Mesendoderm (in vitro differentiated cells): ENCODE measurements at regions not wholly inside any gene's neighbourhood (a gene's known extent, or its start where the extent isn't known, plus 50 kb on each side); places are given as distances from the start of the nearest gene placed in this dataset.

Experiments
- DNase-seq: peaks from one replicate; pipeline ENCODE4 v3.0.0; 2013
- H2AK5ac ChIP-seq: 2 replicates; pipeline ENCODE4 v1.6.1; 2013; ENCODE audit warnings: low read length, inconsistent platforms
- H2BK120ac ChIP-seq: 2 replicates; pipeline ENCODE4 v1.6.1; 2013; ENCODE audit warnings: low read depth, mild to moderate bottlenecking, low read length, moderate library complexity, mixed read lengths
- H2BK15ac ChIP-seq: replicated peaks from 2 replicates; pipeline ENCODE4 v1.6.1; 2013; ENCODE audit warnings: low read depth, mild to moderate bottlenecking, moderate library complexity
- H2BK5ac ChIP-seq: 2 replicates; pipeline ENCODE4 v1.6.1; 2013; ENCODE audit warnings: low read length, inconsistent platforms
- H3K18ac ChIP-seq: 2 replicates; pipeline ENCODE4 v1.6.1; 2013; ENCODE audit warnings: mild to moderate bottlenecking, low read length, mixed read lengths
- H3K23ac ChIP-seq: one replicate; pipeline ENCODE4 v1.6.1; 2013; ENCODE audit warnings: low read length
- H3K27ac ChIP-seq: 2 replicates; pipeline ENCODE4 v1.5.1; 2013; ENCODE audit warnings: low read depth, mild to moderate bottlenecking, inconsistent platforms, low read length, moderate library complexity
- H3K27me3 ChIP-seq: 2 replicates; pipeline ENCODE4 v1.6.1; 2013; ENCODE audit warnings: low read length, control low read depth, mild to moderate bottlenecking, inconsistent platforms; ENCODE audit not compliant: insufficient read depth, poor library complexity
- H3K36me3 ChIP-seq: 2 replicates; pipeline ENCODE4 v1.6.1; 2013; ENCODE audit warnings: low read length, inconsistent platforms; ENCODE audit not compliant: control insufficient read depth, insufficient read depth
- H3K4ac ChIP-seq: one replicate; pipeline ENCODE4 v1.6.1; 2013; ENCODE audit warnings: low read depth, mild to moderate bottlenecking, low read length, moderate library complexity
- H3K4me1 ChIP-seq: 2 replicates; pipeline ENCODE4 v1.6.1; 2013; ENCODE audit warnings: low read depth, low read length, inconsistent platforms; ENCODE audit not compliant: control insufficient read depth
- H3K4me2 ChIP-seq: 2 replicates; pipeline ENCODE4 v1.6.1; 2013; ENCODE audit warnings: low read length
- H3K4me3 ChIP-seq: 2 replicates; pipeline ENCODE4 v1.5.1; 2013; ENCODE audit warnings: mild to moderate bottlenecking, low read length
- H3K56ac ChIP-seq: one replicate; pipeline ENCODE4 v1.6.1; 2013; ENCODE audit warnings: low read length
- H3K79me1 ChIP-seq: 2 replicates; pipeline ENCODE4 v1.6.1; 2013; ENCODE audit warnings: low read length, inconsistent platforms
- H3K79me2 ChIP-seq: 2 replicates; pipeline ENCODE4 v1.6.1; 2013; ENCODE audit warnings: mild to moderate bottlenecking, low read length; ENCODE audit not compliant: control insufficient read depth, insufficient read depth
- H3K9ac ChIP-seq: 2 replicates; pipeline ENCODE4 v1.6.1; 2013; ENCODE audit warnings: low read length, inconsistent platforms
- H4K5ac ChIP-seq: one replicate; pipeline ENCODE4 v1.6.1; 2013; ENCODE audit warnings: low read length
- H4K8ac ChIP-seq: one replicate; pipeline ENCODE4 v1.6.1; 2013; ENCODE audit warnings: low read depth, mild to moderate bottlenecking, control low read depth, low read length, moderate library complexity
- WGBS: extraction: QIAGEN DNeasy Blood & Tissue Kit; methylation state at CpG from one replicate; pipeline ENCODE4 v1.1.7; 2013; ENCODE audit warnings: low lambda C conversion rate, missing lambda C conversion rate; ENCODE audit not compliant: insufficient coverage; ENCODE audit errors: extremely low coverage; 5-methylcytosine and 5-hydroxymethylcytosine counted together

- Histone ChIP-seq H3K9ac (no peak overlapping the region), H3K36me3 (no peaks in the 10 kb centered on the region), H4K5ac (no peak overlapping the region), H2BK5ac (no peak overlapping the region), H3K79me2 (no peaks in the 10 kb centered on the region), H2AK5ac (no peak overlapping the region), H3K79me1 (no peaks in the 10 kb centered on the region), H3K56ac (no peak overlapping the region), H3K27me3 (no peaks in the 10 kb centered on the region), H3K4me3 (no peak overlapping the region), H3K4me2 (no peak overlapping the region), H3K4ac (no peak overlapping the region), H3K18ac (no peak overlapping the region), H3K4me1 (no peaks in the 10 kb centered on the region), H2BK120ac (no peak overlapping the region), H3K23ac (no peak overlapping the region), H4K8ac (no peak overlapping the region), H2BK15ac (no peak overlapping the region), H3K27ac (no peak overlapping the region)
- WGBS = no CpG with 5 or more reads among the region's 1 CpG
- no peak for DNase-seq
Measured at GRCh38 chr1:170303034-170303433, 157.3 kb downstream of the NTMT2 start.

- no CpG with 5 or more reads among the region's 2 CpGs for WGBS
Measured at GRCh38 chr1:170305777-170306512, 160.2 kb downstream of the NTMT2 start.

GRCh38 chr1:170306513-170306910 is 160.8 kb downstream of the NTMT2 start:
- no peak overlapping the region for H3K4me2 ChIP-seq
- H4K8ac ChIP-seq = no peak overlapping the region
- H4K5ac ChIP-seq = no peak overlapping the region
- DNase-seq = no peak
- no peak overlapping the region for H3K27ac ChIP-seq
- H3K79me1 ChIP-seq = no peaks in the 10 kb centered on the region
- no peak overlapping the region for H2AK5ac ChIP-seq
- H3K79me2 ChIP-seq = no peaks in the 10 kb centered on the region
- H3K18ac ChIP-seq = no peak overlapping the region
- H3K27me3 ChIP-seq = no peaks in the 10 kb centered on the region
- H3K4me3 ChIP-seq = no peak overlapping the region
- no peak overlapping the region for H3K9ac ChIP-seq
- no peak overlapping the region for H3K23ac ChIP-seq
- H2BK15ac ChIP-seq = no peak overlapping the region
- H3K56ac ChIP-seq = no peak overlapping the region
- no peak overlapping the region for H3K4ac ChIP-seq
- no peaks in the 10 kb centered on the region for H3K36me3 ChIP-seq
- no peaks in the 10 kb centered on the region for H3K4me1 ChIP-seq
- H2BK5ac ChIP-seq = no peak overlapping the region
- H2BK120ac ChIP-seq = no peak overlapping the region

More at GRCh38 chr1:170305777-170306512, 160.2 kb downstream of the NTMT2 start:
- no peak overlapping the region for H2BK5ac ChIP-seq
- no peaks in the 10 kb centered on the region for H3K36me3 ChIP-seq
- no peak overlapping the region for H3K27ac ChIP-seq
- no peak overlapping the region for H2BK15ac ChIP-seq
- H3K4me3 ChIP-seq = no peak overlapping the region
- no peaks in the 10 kb centered on the region for H3K4me1 ChIP-seq
- no peak overlapping the region for H3K18ac ChIP-seq
- H2BK120ac ChIP-seq = no peak overlapping the region
- no peak overlapping the region for H3K4ac ChIP-seq
- H3K4me2 ChIP-seq = no peak overlapping the region
- no peak overlapping the region for H4K5ac ChIP-seq
- H3K56ac ChIP-seq = no peak overlapping the region
- no peaks in the 10 kb centered on the region for H3K79me2 ChIP-seq
- no peak overlapping the region for H3K23ac ChIP-seq
- H3K79me1 ChIP-seq = no peaks in the 10 kb centered on the region
- no peak overlapping the region for H4K8ac ChIP-seq
- no peak overlapping the region for H3K9ac ChIP-seq
- DNase-seq = no peak
- no peak overlapping the region for H2AK5ac ChIP-seq
- H3K27me3 ChIP-seq = no peaks in the 10 kb centered on the region

- H3K27me3 ChIP-seq = no peaks in the 10 kb centered on the region
- no peak overlapping the region for H2AK5ac ChIP-seq
- no peaks in the 10 kb centered on the region for H3K36me3 ChIP-seq
- no peak overlapping the region for H2BK5ac ChIP-seq
- no peaks in the 10 kb centered on the region for H3K79me2 ChIP-seq
- H2BK15ac ChIP-seq = no peak overlapping the region
- H3K18ac ChIP-seq = no peak overlapping the region
- H3K27ac ChIP-seq = no peak overlapping the region
- H3K56ac ChIP-seq = no peak overlapping the region
- no CpG with 5 or more reads among the region's 2 CpGs for WGBS
- H4K8ac ChIP-seq = no peak overlapping the region
- H3K4ac ChIP-seq = no peak overlapping the region
- H3K4me1 ChIP-seq = no peaks in the 10 kb centered on the region
- no peak overlapping the region for H3K23ac ChIP-seq
- no peak overlapping the region for H2BK120ac ChIP-seq
- no peak overlapping the region for H3K9ac ChIP-seq
- H3K4me2 ChIP-seq = no peak overlapping the region
- H3K4me3 ChIP-seq = no peak overlapping the region
- no peak overlapping the region for H4K5ac ChIP-seq
- H3K79me1 ChIP-seq = no peaks in the 10 kb centered on the region
- DNase-seq = no peak
Measured at GRCh38 chr1:170306948-170307347, 161.2 kb downstream of the NTMT2 start.

- no CpG with 5 or more reads among the region's 1 CpG for WGBS
- Histone ChIP-seq H3K4me3 (no peak overlapping the region), H4K5ac (no peak overlapping the region)
Measured at GRCh38 chr1:170307426-170307825, 161.7 kb downstream of the NTMT2 start.

More at GRCh38 chr1:170307426-170307825, 161.7 kb downstream of the NTMT2 start:
- Histone ChIP-seq H3K9ac (no peak overlapping the region), H3K56ac (no peak overlapping the region), H3K23ac (no peak overlapping the region), H3K27ac (no peak overlapping the region), H4K8ac (no peak overlapping the region), H3K18ac (no peak overlapping the region), H3K4me2 (no peak overlapping the region), H3K79me2 (no peaks in the 10 kb centered on the region), H3K4ac (no peak overlapping the region), H3K4me1 (no peaks in the 10 kb centered on the region), H2BK15ac (no peak overlapping the region), H2BK120ac (no peak overlapping the region), H2AK5ac (no peak overlapping the region), H3K79me1 (no peaks in the 10 kb centered on the region), H3K27me3 (no peaks in the 10 kb centered on the region), H2BK5ac (no peak overlapping the region), H3K36me3 (no peaks in the 10 kb centered on the region)
- DNase-seq = no peak
